ENCODE measurements at regions not wholly inside any gene's neighbourhood (a gene's known extent, or its start where the extent isn't known, plus 50 kb on each side); places are given as distances from the start of the nearest gene placed in this dataset.
"Not testable (repeated sequence)": the region's sequence is repeated elsewhere in the genome, so short reads cannot be mapped to it uniquely, and the experiment has no call there.

DNA sequence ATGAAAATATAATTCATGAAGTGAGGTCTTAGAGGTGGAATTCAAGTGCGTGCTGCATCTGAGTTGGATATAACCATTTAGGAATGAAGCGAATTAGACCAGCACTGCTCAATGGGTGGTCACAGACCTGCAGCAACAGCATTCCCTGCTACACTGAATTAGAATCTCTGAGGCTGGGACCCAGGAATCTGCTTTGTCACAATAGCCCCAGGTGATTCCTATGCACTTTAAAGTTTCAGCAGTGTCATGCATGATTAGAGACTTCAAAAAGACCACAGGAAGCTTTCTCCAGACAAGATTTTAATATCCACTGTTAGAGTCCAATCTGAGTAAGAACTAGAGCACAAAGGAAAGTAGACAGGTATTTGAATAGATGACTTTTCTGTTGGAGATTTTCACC, 352.8 kb upstream of the VSTM2A start:
- no peaks in the 10 kb centered on the region for H3K9me2 ChIP-seq (ENCODE audit: low read depth, low read length)
- H3K79me2 ChIP-seq (ENCODE audit: insufficient read depth, low read length): no peaks in the 10 kb centered on the region
- H3K9me3 ChIP-seq (ENCODE audit: low read length): no peaks in the 10 kb centered on the region
- no peak overlapping the region for H3K4me2 ChIP-seq (ENCODE audit: low read length)
- no peaks in the 10 kb centered on the region for H3K27me3 ChIP-seq (ENCODE audit: insufficient read depth, low read length)
- H3F3A ChIP-seq (ENCODE audit: insufficient read depth, low read length): no peaks in the 10 kb centered on the region
- no peak overlapping the region for H3K27ac ChIP-seq (ENCODE audit: low read depth, low read length, poor library complexity, severe bottlenecking)
- H4K20me1 ChIP-seq (ENCODE audit: insufficient read depth, low read length): no peaks in the 10 kb centered on the region
- no peak overlapping the region for H3K9ac ChIP-seq (ENCODE audit: low read length)
- no peak overlapping the region for H3K4me3 ChIP-seq (ENCODE audit: low read depth, low read length, poor library complexity, severe bottlenecking)
- no peaks in the 10 kb centered on the region for H3K36me3 ChIP-seq (ENCODE audit: insufficient read depth, low read length)
- H2AFZ ChIP-seq (ENCODE audit: low read length): no peak overlapping the region
- H3K4me1 ChIP-seq (ENCODE audit: insufficient read depth, low read length, severe bottlenecking): no peaks in the 10 kb centered on the region
- TF ChIP-seq, protein P1, sequence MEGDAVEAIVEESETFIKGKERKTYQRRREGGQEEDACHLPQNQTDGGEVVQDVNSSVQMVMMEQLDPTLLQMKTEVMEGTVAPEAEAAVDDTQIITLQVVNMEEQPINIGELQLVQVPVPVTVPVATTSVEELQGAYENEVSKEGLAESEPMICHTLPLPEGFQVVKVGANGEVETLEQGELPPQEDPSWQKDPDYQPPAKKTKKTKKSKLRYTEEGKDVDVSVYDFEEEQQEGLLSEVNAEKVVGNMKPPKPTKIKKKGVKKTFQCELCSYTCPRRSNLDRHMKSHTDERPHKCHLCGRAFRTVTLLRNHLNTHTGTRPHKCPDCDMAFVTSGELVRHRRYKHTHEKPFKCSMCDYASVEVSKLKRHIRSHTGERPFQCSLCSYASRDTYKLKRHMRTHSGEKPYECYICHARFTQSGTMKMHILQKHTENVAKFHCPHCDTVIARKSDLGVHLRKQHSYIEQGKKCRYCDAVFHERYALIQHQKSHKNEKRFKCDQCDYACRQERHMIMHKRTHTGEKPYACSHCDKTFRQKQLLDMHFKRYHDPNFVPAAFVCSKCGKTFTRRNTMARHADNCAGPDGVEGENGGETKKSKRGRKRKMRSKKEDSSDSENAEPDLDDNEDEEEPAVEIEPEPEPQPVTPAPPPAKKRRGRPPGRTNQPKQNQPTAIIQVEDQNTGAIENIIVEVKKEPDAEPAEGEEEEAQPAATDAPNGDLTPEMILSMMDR (IDR thresholded peaks at IDR 0.05; ENCODE audit: low read length): no peak
- no peak for TF ChIP-seq EZH2 (IDR thresholded peaks at IDR 0.05; ENCODE audit: borderline replicate concordance, low read length)

DNA sequence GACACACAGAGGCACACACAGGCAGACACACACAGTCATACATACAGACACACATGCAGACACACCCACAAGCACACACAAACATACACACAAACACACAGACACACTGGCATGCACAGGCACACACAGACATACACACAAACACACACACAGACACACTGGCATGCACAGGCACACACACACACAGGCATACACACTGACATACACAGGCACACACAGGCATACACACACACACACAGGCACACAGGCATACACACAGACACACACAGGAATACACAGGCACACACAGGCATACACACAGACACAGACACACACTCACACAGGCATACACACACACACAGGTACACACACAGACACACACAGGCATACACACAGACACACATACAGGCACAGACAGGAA, 340.7 kb upstream of the VSTM2A start:
- Histone ChIP-seq H3K27ac (ENCODE audit: low read depth, low read length, poor library complexity, severe bottlenecking) (no peak overlapping the region), H3K79me2 (ENCODE audit: insufficient read depth, low read length) (no peaks in the 10 kb centered on the region), H3K4me3 (ENCODE audit: low read depth, low read length, poor library complexity, severe bottlenecking) (no peak overlapping the region), H3K9ac (ENCODE audit: low read length) (no peak overlapping the region), H3K4me1 (ENCODE audit: insufficient read depth, low read length, severe bottlenecking) (no peaks in the 10 kb centered on the region), H3F3A (ENCODE audit: insufficient read depth, low read length) (no peaks in the 10 kb centered on the region), H2AFZ (ENCODE audit: low read length) (no peak overlapping the region), H3K36me3 (ENCODE audit: insufficient read depth, low read length) (no peaks in the 10 kb centered on the region), H3K9me3 (ENCODE audit: low read length) (no peaks in the 10 kb centered on the region), H3K27me3 (ENCODE audit: insufficient read depth, low read length) (no peaks in the 10 kb centered on the region), H4K20me1 (ENCODE audit: insufficient read depth, low read length) (no peaks in the 10 kb centered on the region), H3K4me2 (ENCODE audit: low read length) (no peak overlapping the region), H3K9me2 (ENCODE audit: low read depth, low read length) (no peaks in the 10 kb centered on the region)
- TF ChIP-seq, protein P1 (IDR thresholded peaks at IDR 0.05; ENCODE audit: low read length): no peak

DNA sequence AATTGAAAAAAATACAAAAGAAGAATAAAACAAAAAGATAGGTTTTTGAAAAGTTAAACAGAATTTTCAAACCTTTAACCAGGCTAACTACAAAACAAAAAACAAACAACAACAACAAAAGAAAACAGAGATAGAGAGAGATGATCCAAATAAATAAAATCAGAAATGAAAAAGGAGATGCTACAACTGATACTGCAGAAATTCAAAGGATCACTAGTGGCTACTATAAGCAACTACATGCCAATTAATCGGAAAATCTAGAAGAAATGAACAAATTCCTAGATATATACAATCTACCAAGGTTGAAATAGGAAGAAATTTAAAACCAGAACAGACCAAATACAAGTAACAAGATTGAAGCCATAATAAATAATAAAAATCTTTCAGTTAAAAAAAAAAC, 326.8 kb upstream of the VSTM2A start:
- no peak overlapping the region for H3K9ac ChIP-seq (ENCODE audit: low read length)
- H3K9me2 ChIP-seq (ENCODE audit: low read depth, low read length): no peaks in the 10 kb centered on the region
- 0 out of 2 replicates have a peak, but pooled peaks cover 2% of the 10 kb centered on the region for H3K9me3 ChIP-seq (ENCODE audit: low read length)
- no peak overlapping the region for H3K27ac ChIP-seq (ENCODE audit: low read depth, low read length, poor library complexity, severe bottlenecking)
- no peak overlapping the region for H3K4me2 ChIP-seq (ENCODE audit: low read length)
- no peaks in the 10 kb centered on the region for H3K27me3 ChIP-seq (ENCODE audit: insufficient read depth, low read length)
- H4K20me1 ChIP-seq (ENCODE audit: insufficient read depth, low read length): no peaks in the 10 kb centered on the region
- H3K79me2 ChIP-seq (ENCODE audit: insufficient read depth, low read length): no peaks in the 10 kb centered on the region
- TF ChIP-seq, protein P1 (IDR thresholded peaks at IDR 0.05; ENCODE audit: low read length): no peak
- no peak for TF ChIP-seq EZH2 (IDR thresholded peaks at IDR 0.05; ENCODE audit: borderline replicate concordance, low read length)
- H3K4me3 ChIP-seq (ENCODE audit: low read depth, low read length, poor library complexity, severe bottlenecking): no peak overlapping the region
- H2AFZ ChIP-seq (ENCODE audit: low read length): no peak overlapping the region
- no peaks in the 10 kb centered on the region for H3K36me3 ChIP-seq (ENCODE audit: insufficient read depth, low read length)
- no peaks in the 10 kb centered on the region for H3F3A ChIP-seq (ENCODE audit: insufficient read depth, low read length)
- H3K4me1 ChIP-seq (ENCODE audit: insufficient read depth, low read length, severe bottlenecking): no peaks in the 10 kb centered on the region

DNA sequence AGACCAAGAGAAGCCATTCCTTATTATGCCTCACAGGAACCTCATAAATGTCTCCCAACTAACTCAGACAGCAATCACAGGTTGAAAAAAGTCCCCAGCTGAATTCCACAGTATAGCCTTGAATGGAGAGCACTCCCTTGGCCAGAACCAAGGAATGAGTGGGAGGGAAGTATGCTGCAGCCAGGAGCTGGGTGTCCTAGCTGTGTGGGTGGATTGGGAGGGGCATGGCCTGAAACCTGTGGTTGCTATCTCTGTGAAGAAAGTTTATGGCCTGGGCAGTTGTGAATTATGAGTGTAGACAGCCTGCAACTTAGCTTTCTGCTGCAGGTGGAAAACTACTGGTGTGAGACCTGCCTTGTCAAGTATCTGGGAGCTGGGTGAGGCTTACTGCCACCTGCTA, 316.1 kb upstream of the VSTM2A start:
- H3K4me3 ChIP-seq (ENCODE audit: low read depth, low read length, poor library complexity, severe bottlenecking); H3K36me3 ChIP-seq (ENCODE audit: insufficient read depth, low read length); H3K27me3 ChIP-seq (ENCODE audit: insufficient read depth, low read length); H3K9ac ChIP-seq (ENCODE audit: low read length); H3K9me3 ChIP-seq (ENCODE audit: low read length); H3K4me1 ChIP-seq (ENCODE audit: insufficient read depth, low read length, severe bottlenecking); H2AFZ ChIP-seq (ENCODE audit: low read length); H3K79me2 ChIP-seq (ENCODE audit: insufficient read depth, low read length); H4K20me1 ChIP-seq (ENCODE audit: insufficient read depth, low read length); H3K27ac ChIP-seq (ENCODE audit: low read depth, low read length, poor library complexity, severe bottlenecking); H3F3A ChIP-seq (ENCODE audit: insufficient read depth, low read length); H3K9me2 ChIP-seq (ENCODE audit: low read depth, low read length); H3K4me2 ChIP-seq (ENCODE audit: low read length): not testable (repeated sequence)
